ENCODE measurements at regions not wholly inside any gene's neighbourhood (a gene's known extent, or its start where the extent isn't known, plus 50 kb on each side); places are given as distances from the start of the nearest gene placed in this dataset.

DNA sequence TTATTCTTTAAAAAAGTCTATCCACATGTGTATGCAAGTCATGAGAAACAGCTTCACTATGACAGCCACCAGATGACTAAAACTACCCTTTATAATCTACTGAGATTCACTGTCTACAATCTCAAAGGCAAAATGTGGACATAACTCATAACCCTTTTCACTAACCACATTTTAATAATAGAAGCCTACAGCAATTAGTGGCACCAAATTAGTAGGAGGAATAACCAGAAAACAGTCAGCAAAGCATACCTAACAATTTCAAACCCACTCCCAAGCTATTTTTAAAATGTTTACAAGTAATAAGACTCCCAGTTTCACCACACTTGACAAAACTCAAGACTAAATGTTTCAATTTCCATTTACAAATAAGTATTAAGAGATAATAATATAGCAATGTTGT, 442.9 kb downstream of the PTPRC start:
- TF ChIP-seq, protein P1, sequence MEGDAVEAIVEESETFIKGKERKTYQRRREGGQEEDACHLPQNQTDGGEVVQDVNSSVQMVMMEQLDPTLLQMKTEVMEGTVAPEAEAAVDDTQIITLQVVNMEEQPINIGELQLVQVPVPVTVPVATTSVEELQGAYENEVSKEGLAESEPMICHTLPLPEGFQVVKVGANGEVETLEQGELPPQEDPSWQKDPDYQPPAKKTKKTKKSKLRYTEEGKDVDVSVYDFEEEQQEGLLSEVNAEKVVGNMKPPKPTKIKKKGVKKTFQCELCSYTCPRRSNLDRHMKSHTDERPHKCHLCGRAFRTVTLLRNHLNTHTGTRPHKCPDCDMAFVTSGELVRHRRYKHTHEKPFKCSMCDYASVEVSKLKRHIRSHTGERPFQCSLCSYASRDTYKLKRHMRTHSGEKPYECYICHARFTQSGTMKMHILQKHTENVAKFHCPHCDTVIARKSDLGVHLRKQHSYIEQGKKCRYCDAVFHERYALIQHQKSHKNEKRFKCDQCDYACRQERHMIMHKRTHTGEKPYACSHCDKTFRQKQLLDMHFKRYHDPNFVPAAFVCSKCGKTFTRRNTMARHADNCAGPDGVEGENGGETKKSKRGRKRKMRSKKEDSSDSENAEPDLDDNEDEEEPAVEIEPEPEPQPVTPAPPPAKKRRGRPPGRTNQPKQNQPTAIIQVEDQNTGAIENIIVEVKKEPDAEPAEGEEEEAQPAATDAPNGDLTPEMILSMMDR (IDR thresholded peaks at IDR 0.05; ENCODE audit: insufficient read depth, low read depth, low read length): no peak
- no peak for TF ChIP-seq EZH2 (IDR thresholded peaks at IDR 0.05; ENCODE audit: insufficient read depth, low read length)

Data from astrocyte (in vitro differentiated cells and primary cell).